Esophagus squamous epithelium (tissue), 5 donors: ENCODE measurements at regions not wholly inside any gene's neighbourhood (a gene's known extent, or its start where the extent isn't known, plus 50 kb on each side); places are given as distances from the start of the nearest gene placed in this dataset.

Experiments
- DNase-seq: peaks from one replicate; lab custom pipeline; 2025; lab: John Stamatoyannopoulos, UW
- H3K27ac ChIP-seq, 4 donors: fragments of 200-600 bp; sonication (generic); one replicate each; pipeline ENCODE4 v1.5.1; 2016 to 2019; ENCODE audit warnings: mild to moderate bottlenecking in 1 of 4
- H3K27me3 ChIP-seq, 4 donors: fragments of 200-600 bp; sonication (generic); 1 replicate in 3 of 4; 2 replicates in 1 of 4; pipeline versions ENCODE4 v1.5.1 to v1.6.0; 2017 to 2021; ENCODE audit warnings: antibody characterized with exemption in 1 of 4
- H3K36me3 ChIP-seq, 3 donors: fragments of 200-600 bp; sonication (generic); one replicate each; pipeline ENCODE4 v1.5.1; 2016 to 2019
- H3K4me1 ChIP-seq, 3 donors: fragments of 200-600 bp; sonication (generic); one replicate each; pipeline ENCODE4 v1.5.1; 2017 to 2019
- H3K4me3 ChIP-seq, 4 donors: fragments of 200-600 bp; sonication (generic); 1 replicate in 3 of 4; 2 replicates in 1 of 4; pipeline ENCODE4 v1.5.1; 2016 to 2019; ENCODE audit warnings: mild to moderate bottlenecking in 2 of 4, moderate library complexity in 1 of 4
- H3K9me3 ChIP-seq, 3 donors: fragments of 200-600 bp; sonication (generic); one replicate each; pipeline ENCODE4 v1.5.1; 2016 to 2019
- POLR2A ChIP-seq, 4 donors: fragments of 450-650 bp; IDR thresholded peaks; one replicate each; pipeline ENCODE4 v1.6.1; 2017; ENCODE audit warnings: antibody characterized with exemption in 4 of 4, mild to moderate bottlenecking in 4 of 4, moderate library complexity in 3 of 4
- WGBS, 2 donors: methylation state at CpG; one replicate each; pipeline ENCODE4 v1.1.5; 2018; 5-methylcytosine and 5-hydroxymethylcytosine counted together
- intact Hi-C: fragments of 100-400 bp; cut with DNase I; formaldehyde crosslinking; loops from one replicate; pipeline ENCODE4 v1.15.0; 2022
- TF ChIP-seq, protein P1 (sequence below), 6 experiments: fragments of 450-650 bp in 4 of 6; fragments of 200-600 bp in 2 of 6; sonication (generic) in 2 of 6; IDR thresholded peaks; one replicate each; pipeline ENCODE4 v1.5.1; 2016 to 2019; ENCODE audit warnings: antibody characterized with exemption in 6 of 6, mild to moderate bottlenecking in 4 of 6, moderate library complexity in 4 of 6
- donor health status: DM: yes; HTN: yes; CAD: no.

DNA sequence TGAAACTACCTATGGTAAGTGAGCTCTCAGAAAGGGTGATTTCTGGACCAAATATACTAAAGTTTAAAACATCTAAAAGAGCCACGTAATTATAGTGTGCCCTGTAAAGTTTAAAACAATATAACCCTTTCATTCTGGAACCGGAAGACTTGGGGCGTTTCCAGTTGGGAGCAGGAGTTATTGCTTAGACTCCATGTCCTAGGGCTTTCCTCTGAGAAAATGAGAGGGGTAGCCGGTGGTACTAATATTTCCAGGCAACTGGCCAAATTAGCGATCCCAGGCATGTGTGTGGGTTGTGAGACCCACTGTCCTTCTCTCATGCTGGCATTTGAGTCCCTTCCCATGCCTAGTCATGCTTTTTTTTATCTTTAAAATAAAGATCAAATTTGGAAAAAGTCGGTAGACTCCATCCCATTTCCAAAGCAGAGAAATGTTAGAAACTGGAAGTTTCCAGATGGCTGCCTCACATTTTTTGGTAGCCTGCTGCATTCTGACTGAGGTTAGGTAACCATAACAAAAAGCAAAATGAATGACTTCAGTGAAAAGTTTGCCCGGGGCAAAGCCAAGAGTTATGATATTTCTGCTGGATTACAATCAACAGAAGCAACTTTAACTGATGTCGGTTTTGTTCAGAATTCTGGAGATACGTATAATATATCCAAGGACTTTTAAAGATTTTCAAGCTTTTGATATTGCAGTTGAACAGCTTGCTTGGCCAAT is 227.4 kb downstream of the SS18 start:
- intact Hi-C loops: no loop called here
- WGBS, 2 donors: 43 to 55% methylated on average over 9 of the region's 9 CpGs
- H3K27ac ChIP-seq: no peak overlapping the region

DNA sequence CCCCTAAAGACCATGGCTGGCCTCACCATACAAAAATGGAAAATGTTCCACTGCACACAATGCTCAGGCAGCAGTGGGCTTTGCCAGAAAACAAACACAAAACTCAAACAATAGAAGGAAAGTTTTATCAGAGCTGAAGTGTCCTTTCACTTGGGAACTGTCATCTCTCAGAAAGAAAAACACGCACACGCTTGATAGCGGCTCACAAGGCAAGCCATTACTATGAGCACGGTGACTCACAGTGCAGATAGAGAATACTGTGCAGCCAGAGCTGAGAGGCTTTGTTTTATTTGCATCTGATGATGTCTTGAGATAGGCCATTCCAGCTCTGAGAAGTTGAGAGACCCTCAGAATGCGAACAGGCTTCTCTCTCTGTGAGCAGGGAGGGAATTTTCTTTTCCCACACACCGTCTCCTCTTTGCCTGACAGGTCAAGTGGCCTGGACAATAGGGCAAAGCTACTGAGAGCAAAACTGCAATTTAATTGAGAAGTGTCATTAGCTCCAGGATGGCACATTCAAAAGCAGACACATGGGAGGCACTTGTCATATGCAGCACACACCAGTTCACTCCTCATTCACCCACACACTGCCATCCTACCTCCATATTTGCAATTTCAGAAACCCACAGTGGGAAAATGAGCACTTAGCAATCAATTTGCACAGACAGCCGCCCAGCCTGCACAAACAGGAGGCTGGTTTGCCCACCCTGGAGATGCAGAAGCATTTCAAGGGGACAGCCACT is 236.6 kb downstream of the SS18 start:
- DNase-seq: no peak
- Histone ChIP-seq H3K36me3 (no peaks in the 10 kb centered on the region), H3K9me3 (no peaks in the 10 kb centered on the region), H3K27me3 (no peaks in the 10 kb centered on the region), H3K4me1 (no peaks in the 10 kb centered on the region), H3K27ac (no peak overlapping the region), H3K4me3 (no peak overlapping the region)
- TF ChIP-seq, protein P1, sequence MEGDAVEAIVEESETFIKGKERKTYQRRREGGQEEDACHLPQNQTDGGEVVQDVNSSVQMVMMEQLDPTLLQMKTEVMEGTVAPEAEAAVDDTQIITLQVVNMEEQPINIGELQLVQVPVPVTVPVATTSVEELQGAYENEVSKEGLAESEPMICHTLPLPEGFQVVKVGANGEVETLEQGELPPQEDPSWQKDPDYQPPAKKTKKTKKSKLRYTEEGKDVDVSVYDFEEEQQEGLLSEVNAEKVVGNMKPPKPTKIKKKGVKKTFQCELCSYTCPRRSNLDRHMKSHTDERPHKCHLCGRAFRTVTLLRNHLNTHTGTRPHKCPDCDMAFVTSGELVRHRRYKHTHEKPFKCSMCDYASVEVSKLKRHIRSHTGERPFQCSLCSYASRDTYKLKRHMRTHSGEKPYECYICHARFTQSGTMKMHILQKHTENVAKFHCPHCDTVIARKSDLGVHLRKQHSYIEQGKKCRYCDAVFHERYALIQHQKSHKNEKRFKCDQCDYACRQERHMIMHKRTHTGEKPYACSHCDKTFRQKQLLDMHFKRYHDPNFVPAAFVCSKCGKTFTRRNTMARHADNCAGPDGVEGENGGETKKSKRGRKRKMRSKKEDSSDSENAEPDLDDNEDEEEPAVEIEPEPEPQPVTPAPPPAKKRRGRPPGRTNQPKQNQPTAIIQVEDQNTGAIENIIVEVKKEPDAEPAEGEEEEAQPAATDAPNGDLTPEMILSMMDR (IDR thresholded peaks at IDR 0.05): no peak
- no peak for TF ChIP-seq POLR2A (IDR thresholded peaks at IDR 0.05)
- intact Hi-C loops: no loop called here
- 77 to 83% methylated on average over 7 of the region's 7 CpGs for WGBS, 2 donors

More for the DNA sequence above, 227.4 kb downstream of the SS18 start:
- no peak for TF ChIP-seq POLR2A (IDR thresholded peaks at IDR 0.05)
- TF ChIP-seq, protein P1 (IDR thresholded peaks at IDR 0.05): no peak
- H3K4me3 ChIP-seq: no peak overlapping the region
- peaks cover 0 to 14% (median 0%) of the 10 kb centered on the region in 4 donors for H3K27me3 ChIP-seq
- H3K9me3 ChIP-seq: peaks cover 0 to 2% (median 0%) of the 10 kb centered on the region in 3 donors
- no peaks in the 10 kb centered on the region for H3K36me3 ChIP-seq
- no peaks in the 10 kb centered on the region for H3K4me1 ChIP-seq
- no peak for DNase-seq

DNA sequence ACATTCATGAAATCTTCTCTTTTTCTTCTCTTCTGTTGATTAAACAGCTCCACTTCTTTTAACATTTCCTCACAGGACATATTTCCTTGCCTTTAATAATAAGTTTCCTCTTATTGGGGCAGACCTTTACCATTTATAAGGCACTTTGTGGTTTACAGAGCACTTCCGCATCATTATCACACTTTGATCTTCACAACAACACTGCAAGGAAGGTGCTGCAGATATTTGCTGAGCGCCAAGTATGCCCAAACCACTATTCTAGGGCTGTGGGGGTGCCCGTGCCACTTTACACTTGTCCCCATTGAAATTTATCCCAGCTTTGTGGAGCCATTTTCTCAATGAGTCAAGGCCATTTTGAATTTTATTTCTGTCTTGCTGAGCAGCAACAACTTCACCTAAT is 246.6 kb downstream of the SS18 start:
- H3K4me1 ChIP-seq: no peaks in the 10 kb centered on the region
- DNase-seq: no peak
- no peaks in the 10 kb centered on the region for H3K27me3 ChIP-seq
- H3K9me3 ChIP-seq: no peaks in the 10 kb centered on the region
- no peak overlapping the region for H3K27ac ChIP-seq
- 72 to 76% methylated on average over 3 of the region's 3 CpGs for WGBS, 2 donors
- no peak for TF ChIP-seq POLR2A (IDR thresholded peaks at IDR 0.05)
- TF ChIP-seq, protein P1 (IDR thresholded peaks at IDR 0.05): no peak
- no peak overlapping the region for H3K4me3 ChIP-seq
- intact Hi-C loops: no loop called here
- no peaks in the 10 kb centered on the region for H3K36me3 ChIP-seq

DNA sequence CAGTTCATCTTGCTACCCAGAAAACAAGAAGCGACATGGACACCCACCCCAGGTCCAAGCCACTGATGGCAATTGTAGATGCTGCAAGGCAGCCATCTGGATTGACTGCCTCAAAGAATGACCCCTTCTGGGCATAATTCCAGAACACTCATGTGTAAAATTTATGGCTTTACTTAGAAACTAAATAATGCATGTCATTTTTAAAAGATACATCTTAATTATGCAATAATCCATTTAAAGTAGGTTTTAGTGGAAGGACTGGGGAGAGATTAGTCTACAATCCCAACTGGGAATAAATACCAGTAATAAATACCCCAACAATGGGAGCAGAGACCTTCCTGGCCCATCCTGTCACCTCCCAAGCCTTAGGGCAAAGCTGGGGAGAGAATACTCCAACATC is 247.7 kb downstream of the SS18 start:
- Histone ChIP-seq H3K27me3 (no peaks in the 10 kb centered on the region), H3K27ac (no peak overlapping the region), H3K4me1 (no peaks in the 10 kb centered on the region), H3K4me3 (no peak overlapping the region), H3K9me3 (no peaks in the 10 kb centered on the region), H3K36me3 (no peaks in the 10 kb centered on the region)
- no peak for TF ChIP-seq POLR2A (IDR thresholded peaks at IDR 0.05)
- TF ChIP-seq, protein P1 (IDR thresholded peaks at IDR 0.05): no peak
- no peak for DNase-seq
- WGBS, 2 donors: 30 to 33% methylated on average over 1 of the region's 1 CpG
- intact Hi-C loops: no loop called here

DNA sequence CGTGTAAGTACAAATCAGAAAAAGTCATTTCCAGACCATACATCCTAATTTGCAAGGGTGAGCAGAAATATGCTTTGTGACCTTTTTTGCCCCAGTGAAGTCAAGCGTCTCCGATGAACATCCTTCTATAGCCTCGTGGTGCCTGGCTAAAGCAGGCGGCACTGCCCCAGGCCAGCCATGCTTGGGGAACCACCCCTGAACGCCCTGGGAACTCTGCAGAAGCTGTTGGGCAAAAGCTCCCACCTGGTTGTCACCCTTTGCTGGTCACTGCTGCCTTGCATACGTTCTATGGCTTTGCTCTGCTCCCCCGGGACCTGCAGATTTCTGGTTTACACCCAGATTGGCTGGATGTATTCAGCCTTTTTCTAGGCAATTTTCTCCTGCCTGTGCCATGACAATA is 256.4 kb downstream of the SS18 start:
- intact Hi-C loops: no loop called here

More for the DNA sequence above, 256.4 kb downstream of the SS18 start:
- peaks cover 0 to 8% (median 0%) of the 10 kb centered on the region in 3 donors for H3K4me1 ChIP-seq
- no peaks in the 10 kb centered on the region for H3K36me3 ChIP-seq
- no peak for DNase-seq
- no peak overlapping the region for H3K4me3 ChIP-seq
- WGBS, 2 donors: 68 to 76% methylated on average over 6 to 7 of the region's 8 CpGs
- no peaks in the 10 kb centered on the region for H3K9me3 ChIP-seq
- no peak overlapping the region for H3K27ac ChIP-seq
- H3K27me3 ChIP-seq: no peaks in the 10 kb centered on the region
- TF ChIP-seq, protein P1 (IDR thresholded peaks at IDR 0.05): no peak
- TF ChIP-seq POLR2A (IDR thresholded peaks at IDR 0.05): no peak
